Ishikawa (cell line): ENCODE measurements at regions not wholly inside any gene's neighbourhood (a gene's known extent, or its start where the extent isn't known, plus 50 kb on each side); places are given as distances from the start of the nearest gene placed in this dataset.
A peak's percentile ranks its signal among the peaks of the same experiment; 100 is the strongest.

Experiments used
- CEBPB ChIP-seq: IDR thresholded peaks from 2 replicates; pipeline ENCODE4 v1.6.1; 2012
- CREB1 ChIP-seq: IDR thresholded peaks from 2 replicates; pipeline ENCODE4 v1.6.1; 2012; ENCODE audit warnings: low read depth
- EGR1 ChIP-seq: IDR thresholded peaks from 2 replicates; pipeline ENCODE4 v1.6.1; 2012
- EP300 ChIP-seq: IDR thresholded peaks from 2 replicates; pipeline ENCODE4 v1.6.1; 2012; ENCODE audit warnings: borderline replicate concordance
- FOXM1 ChIP-seq: IDR thresholded peaks from 2 replicates; pipeline ENCODE4 v1.6.1; 2012; ENCODE audit warnings: low read depth, borderline replicate concordance
- MAX ChIP-seq: IDR thresholded peaks from 2 replicates; pipeline ENCODE4 v1.6.1; 2012
- NFIC ChIP-seq: IDR thresholded peaks from 2 replicates; pipeline ENCODE4 v1.6.1; 2012
- RAD21 ChIP-seq: IDR thresholded peaks from 2 replicates; pipeline ENCODE4 v1.6.1; 2012; ENCODE audit warnings: low read depth
- REST ChIP-seq: IDR thresholded peaks from 2 replicates; pipeline ENCODE4 v1.6.1; 2012; ENCODE audit warnings: low read depth, mild to moderate bottlenecking
- TAF1 ChIP-seq: IDR thresholded peaks from 2 replicates; pipeline ENCODE4 v1.6.1; 2012; ENCODE audit warnings: low read depth, mild to moderate bottlenecking
- TCF12 ChIP-seq: IDR thresholded peaks from 2 replicates; pipeline ENCODE4 v1.6.1; 2012; ENCODE audit warnings: low read depth
- TEAD4 ChIP-seq: IDR thresholded peaks from 2 replicates; pipeline ENCODE4 v1.6.1; 2012
- USF1 ChIP-seq: IDR thresholded peaks from 2 replicates; pipeline ENCODE4 v1.6.1; 2012
- YY1 ChIP-seq: IDR thresholded peaks from 2 replicates; pipeline ENCODE4 v1.6.1; 2012; ENCODE audit warnings: low read depth
- ZBTB7A ChIP-seq: IDR thresholded peaks from 2 replicates; pipeline ENCODE4 v1.6.1; 2012; ENCODE audit warnings: low read depth

GRCh38 chr3:107206141-107206540 is 171.1 kb upstream of the CCDC54 start:
- TF ChIP-seq RAD21, result peak; percentile 68
- TF ChIP-seq EGR1, result no peak

- no peak for TF ChIP-seq USF1
- TF ChIP-seq MAX, result no peak
- no peak for TF ChIP-seq RAD21
- no peak for TF ChIP-seq FOXM1
- TF ChIP-seq NFIC, result no peak
- no peak for TF ChIP-seq EGR1
- TF ChIP-seq TCF12, result no peak
- no peak for TF ChIP-seq CEBPB
- TF ChIP-seq CREB1, result no peak
- TF ChIP-seq EP300, result no peak
- TF ChIP-seq ZBTB7A, result no peak
- no peak for TF ChIP-seq REST
- TF ChIP-seq TEAD4, result no peak
- no peak for TF ChIP-seq YY1
- no peak for TF ChIP-seq TAF1
These were observed 170.3 kb upstream of the CCDC54 start for GRCh38 chr3:107206945-107207344.

- TF ChIP-seq MAX (no peak), NFIC (0 out of 2 replicates have a peak, but pooled peaks have one; percentile 12), EGR1 (no peak), USF1 (no peak), TEAD4 (0 out of 2 replicates have a peak, but pooled peaks have one; percentile 28), REST (no peak), FOXM1 (no peak)
These were observed 169.1 kb upstream of the CCDC54 start for GRCh38 chr3:107208100-107208499.

GRCh38 chr3:107208796-107209195 is 168.4 kb upstream of the CCDC54 start:
- TF ChIP-seq TCF12, result no peak
- TF ChIP-seq EP300, result no peak
- no peak for TF ChIP-seq EGR1
- TF ChIP-seq CEBPB, result no peak
- no peak for TF ChIP-seq TAF1
- TF ChIP-seq MAX, result no peak
- TF ChIP-seq REST, result no peak
- TF ChIP-seq TEAD4, result no peak
- TF ChIP-seq FOXM1, result no peak
- TF ChIP-seq CREB1, result no peak

- no peak for TF ChIP-seq CREB1
- no peak for TF ChIP-seq ZBTB7A
- TF ChIP-seq CEBPB, result no peak
- TF ChIP-seq USF1, result no peak
- TF ChIP-seq TEAD4, result no peak
- no peak for TF ChIP-seq MAX
These were observed 167.8 kb upstream of the CCDC54 start for GRCh38 chr3:107209302-107209990.
